ENCODE measurements at regions not wholly inside any gene's neighbourhood (a gene's known extent, or its start where the extent isn't known, plus 50 kb on each side); places are given as distances from the start of the nearest gene placed in this dataset.
A peak's percentile ranks its signal among the peaks of the same experiment; 100 is the strongest.
"Not testable (repeated sequence)": the region's sequence is repeated elsewhere in the genome, so short reads cannot be mapped to it uniquely, and the experiment has no call there.

GRCh38 chr18:59079687-59080501 lies 59.8 kb upstream of the SEC11C start:
- ATAC-seq, DNase-seq: not testable (repeated sequence)
- intact Hi-C loops (cut with DNase I, micrococcal nuclease): loop anchor here in 1 of 2 donors (10.0 kb wide), 1 partner anchor 555 kb away; no protein-coding TSS in a partner anchor

GRCh38 chr18:59083136-59083818 lies 56.4 kb upstream of the SEC11C start:
- no peak for ATAC-seq
- intact Hi-C loops (cut with DNase I, micrococcal nuclease): no loop called here

GRCh38 chr18:59085126-59085794 lies 54.4 kb upstream of the SEC11C start:
- no peak for ATAC-seq
- no peak for DNase-seq
- intact Hi-C loops (cut with DNase I, micrococcal nuclease): no loop called here

More at GRCh38 chr18:59083136-59083818, 56.4 kb upstream of the SEC11C start:
- DNase-seq: no peak

- DNase-seq (no peak), ATAC-seq (no peak)
- intact Hi-C loops (cut with DNase I, micrococcal nuclease): no loop called here
Measured at GRCh38 chr18:59085797-59086196, 53.9 kb upstream of the SEC11C start.

- ATAC-seq: no peak
- intact Hi-C loops (cut with DNase I, micrococcal nuclease): no loop called here
- DNase-seq: no peak
Measured at GRCh38 chr18:59086522-59086921, 53.2 kb upstream of the SEC11C start.

GRCh38 chr18:59087391-59087790 lies 52.3 kb upstream of the SEC11C start:
- DNase-seq (no peak), ATAC-seq (peak; percentile 25)
- intact Hi-C loops (cut with DNase I, micrococcal nuclease): no loop called here
